ENCODE measurements at regions not wholly inside any gene's neighbourhood (a gene's known extent, or its start where the extent isn't known, plus 50 kb on each side); places are given as distances from the start of the nearest gene placed in this dataset.
"Not testable (repeated sequence)": the region's sequence is repeated elsewhere in the genome, so short reads cannot be mapped to it uniquely, and the experiment has no call there.

- ATAC-seq = no peak
- Mint-ChIP-seq H3K27me3 (peaks cover 95% of the 10 kb centered on the region), H3K27ac (no peak overlapping the region), H3K4me1 (no peaks in the 10 kb centered on the region), H3K9me3 (no peaks in the 10 kb centered on the region), H3K36me3 (no peaks in the 10 kb centered on the region), H3K4me3 (no peak overlapping the region)
Measured at GRCh38 chr11:69908511-69909220, 89.5 kb upstream of the FGF3 start.

DNA sequence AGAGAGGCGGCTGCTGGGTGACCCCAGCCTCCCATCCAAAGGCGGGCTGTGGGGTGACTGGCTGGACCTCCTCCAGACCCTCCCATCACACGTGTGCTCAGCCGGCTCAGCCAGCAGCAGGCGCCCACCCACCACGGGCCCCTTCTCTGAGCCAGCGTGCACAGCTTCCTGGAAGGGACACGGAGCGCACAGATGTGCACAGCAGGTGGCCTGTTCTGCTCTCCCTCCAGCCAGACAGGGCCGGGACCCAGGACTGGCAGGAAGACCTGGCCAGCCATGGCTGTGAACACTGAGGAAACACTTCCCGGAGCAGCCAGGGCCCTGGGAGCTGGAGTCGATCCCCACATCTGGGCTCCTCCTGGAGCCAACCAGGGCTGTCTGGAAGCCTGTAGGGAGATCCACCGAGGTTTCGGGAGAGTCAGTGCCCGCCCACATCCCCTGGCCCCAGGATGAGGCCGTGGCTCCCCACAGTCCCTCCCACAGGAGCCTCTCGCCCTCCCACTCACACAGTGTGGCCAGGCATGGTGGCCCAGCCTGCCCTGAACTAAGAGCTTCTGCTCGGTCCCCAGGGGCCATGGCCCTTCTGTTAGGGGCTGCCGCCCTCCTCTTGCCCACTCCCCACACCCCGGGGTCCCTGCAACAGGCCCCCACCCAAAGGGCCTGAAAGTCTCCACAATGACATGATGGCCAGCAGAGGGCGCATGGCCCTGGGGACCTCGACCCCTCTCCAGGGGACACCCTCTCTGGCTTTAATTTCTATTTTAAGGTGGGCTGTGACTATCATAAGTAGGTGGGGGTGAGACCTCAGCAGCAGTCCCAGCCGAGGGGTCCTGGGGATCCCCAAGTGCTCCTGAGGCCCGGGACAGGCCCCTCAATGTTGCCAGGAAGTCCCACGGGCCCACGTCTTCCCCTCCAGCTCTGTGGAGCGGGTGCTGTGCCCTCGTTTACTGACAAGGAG lies 90.6 kb upstream of the FGF3 start:
- no peak overlapping the region for H3K27ac Mint-ChIP-seq
- no peak overlapping the region for H3K4me3 Mint-ChIP-seq
- no peaks in the 10 kb centered on the region for H3K4me1 Mint-ChIP-seq
- H3K36me3 Mint-ChIP-seq = no peaks in the 10 kb centered on the region
- no peaks in the 10 kb centered on the region for H3K9me3 Mint-ChIP-seq
- peak; percentile 5 for ATAC-seq
- H3K27me3 Mint-ChIP-seq = peaks cover 94% of the 10 kb centered on the region

DNA sequence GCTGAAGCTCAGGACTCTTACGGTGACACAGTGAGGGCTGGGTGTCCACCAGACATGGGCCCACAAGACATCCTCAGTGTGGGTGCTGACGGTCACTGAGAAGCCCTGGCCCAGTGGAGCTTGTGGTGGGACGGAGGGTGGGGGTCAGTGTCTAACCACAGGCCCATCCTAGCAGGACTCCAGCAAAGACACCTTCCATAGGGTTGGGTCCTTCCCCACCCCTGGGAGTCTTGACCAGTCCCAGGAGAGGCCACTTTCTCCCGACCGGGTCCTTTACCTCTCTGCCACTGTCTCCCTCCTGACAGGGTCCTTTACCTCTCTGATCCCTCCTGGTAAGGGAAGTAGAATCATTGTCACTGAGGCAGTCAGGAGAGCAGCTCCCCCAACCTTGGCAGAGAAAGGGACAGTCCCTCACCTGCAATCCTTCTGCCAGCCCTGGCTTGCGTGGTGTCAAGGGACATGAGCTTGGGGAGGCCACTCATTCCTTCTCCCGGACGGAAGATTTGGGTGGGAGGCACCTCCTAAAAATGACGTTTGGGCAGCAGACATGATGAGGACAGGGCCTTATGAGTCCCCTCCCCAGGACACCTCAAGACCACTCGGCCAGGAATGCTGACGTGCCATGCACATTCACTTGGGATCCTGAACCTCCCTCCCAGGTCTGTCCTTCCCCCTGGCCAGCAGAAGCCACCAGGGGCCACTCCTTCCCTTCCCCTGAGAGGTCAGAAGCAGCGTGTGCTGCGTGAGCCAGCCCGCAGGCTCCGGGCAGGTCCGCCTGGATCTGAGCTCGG lies 91.5 kb upstream of the FGF3 start:
- no peaks in the 10 kb centered on the region for H3K36me3 Mint-ChIP-seq
- H3K27ac Mint-ChIP-seq = no peak overlapping the region
- no peak for ATAC-seq
- H3K4me3 Mint-ChIP-seq = no peak overlapping the region
- no peaks in the 10 kb centered on the region for H3K9me3 Mint-ChIP-seq
- peaks cover 94% of the 10 kb centered on the region for H3K27me3 Mint-ChIP-seq
- no peaks in the 10 kb centered on the region for H3K4me1 Mint-ChIP-seq

GRCh38 chr11:69911310-69912160 lies 92.3 kb upstream of the FGF3 start:
- no peak overlapping the region for H3K4me3 Mint-ChIP-seq
- H3K4me1 Mint-ChIP-seq = no peaks in the 10 kb centered on the region
- H3K27ac Mint-ChIP-seq = no peak overlapping the region
- no peaks in the 10 kb centered on the region for H3K9me3 Mint-ChIP-seq
- no peaks in the 10 kb centered on the region for H3K36me3 Mint-ChIP-seq
- H3K27me3 Mint-ChIP-seq = peaks cover 91% of the 10 kb centered on the region
- no peak for ATAC-seq

- no peak overlapping the region for H3K4me3 Mint-ChIP-seq
- H3K9me3 Mint-ChIP-seq = peaks cover 7% of the 10 kb centered on the region
- peaks cover 91% of the 10 kb centered on the region for H3K27me3 Mint-ChIP-seq
- no peak overlapping the region for H3K27ac Mint-ChIP-seq
- ATAC-seq = no peak
- peaks cover 8% of the 10 kb centered on the region for H3K36me3 Mint-ChIP-seq
- no peaks in the 10 kb centered on the region for H3K4me1 Mint-ChIP-seq
Measured at GRCh38 chr11:69912161-69912910, 93.1 kb upstream of the FGF3 start.

GRCh38 chr11:69912911-69913451 lies 93.8 kb upstream of the FGF3 start:
- Mint-ChIP-seq H3K36me3 (peaks cover 12% of the 10 kb centered on the region), H3K27me3 (peaks cover 91% of the 10 kb centered on the region), H3K27ac (no peak overlapping the region), H3K9me3 (peaks cover 12% of the 10 kb centered on the region), H3K4me3 (no peak overlapping the region), H3K4me1 (no peaks in the 10 kb centered on the region)
- no peak for ATAC-seq

DNA sequence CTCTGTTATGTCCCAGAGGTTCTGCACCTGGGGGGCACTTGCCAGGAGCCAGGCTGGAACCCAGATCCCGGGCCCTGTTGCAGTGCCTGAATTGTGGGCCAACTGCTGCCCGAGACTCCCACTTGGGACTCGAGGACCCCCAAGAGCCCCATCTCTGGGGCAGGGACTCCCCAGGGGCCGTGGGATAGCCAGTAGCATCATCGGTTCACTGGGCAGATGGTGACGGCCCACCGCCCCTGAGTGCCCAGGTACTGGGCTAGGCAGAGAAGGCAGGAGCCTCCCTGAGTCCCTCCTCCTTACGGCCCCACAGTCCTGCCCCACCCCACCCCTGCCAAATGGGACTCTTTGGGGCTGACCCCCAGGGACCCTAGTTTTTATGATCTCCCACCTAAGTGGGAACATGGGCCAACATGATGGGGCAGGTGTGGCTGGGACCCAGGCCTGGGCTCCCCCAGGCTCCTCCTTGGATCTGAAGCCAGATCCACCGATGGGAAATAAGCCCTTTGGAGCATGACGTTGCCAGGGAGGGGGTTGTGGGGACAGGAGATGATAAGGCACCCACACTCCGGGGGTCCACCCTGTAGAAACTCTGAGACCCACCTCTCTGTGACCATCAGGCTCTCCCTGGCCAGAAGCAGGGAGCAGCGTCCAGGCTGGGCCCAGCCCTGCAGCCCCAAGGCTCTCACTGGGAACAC lies 94.5 kb upstream of the FGF3 start:
- Mint-ChIP-seq H3K4me1 (no peaks in the 10 kb centered on the region), H3K36me3 (peaks cover 12% of the 10 kb centered on the region), H3K27me3 (peaks cover 90% of the 10 kb centered on the region), H3K9me3 (peaks cover 12% of the 10 kb centered on the region), H3K27ac (no peak overlapping the region), H3K4me3 (no peak overlapping the region)
- ATAC-seq = no peak

DNA sequence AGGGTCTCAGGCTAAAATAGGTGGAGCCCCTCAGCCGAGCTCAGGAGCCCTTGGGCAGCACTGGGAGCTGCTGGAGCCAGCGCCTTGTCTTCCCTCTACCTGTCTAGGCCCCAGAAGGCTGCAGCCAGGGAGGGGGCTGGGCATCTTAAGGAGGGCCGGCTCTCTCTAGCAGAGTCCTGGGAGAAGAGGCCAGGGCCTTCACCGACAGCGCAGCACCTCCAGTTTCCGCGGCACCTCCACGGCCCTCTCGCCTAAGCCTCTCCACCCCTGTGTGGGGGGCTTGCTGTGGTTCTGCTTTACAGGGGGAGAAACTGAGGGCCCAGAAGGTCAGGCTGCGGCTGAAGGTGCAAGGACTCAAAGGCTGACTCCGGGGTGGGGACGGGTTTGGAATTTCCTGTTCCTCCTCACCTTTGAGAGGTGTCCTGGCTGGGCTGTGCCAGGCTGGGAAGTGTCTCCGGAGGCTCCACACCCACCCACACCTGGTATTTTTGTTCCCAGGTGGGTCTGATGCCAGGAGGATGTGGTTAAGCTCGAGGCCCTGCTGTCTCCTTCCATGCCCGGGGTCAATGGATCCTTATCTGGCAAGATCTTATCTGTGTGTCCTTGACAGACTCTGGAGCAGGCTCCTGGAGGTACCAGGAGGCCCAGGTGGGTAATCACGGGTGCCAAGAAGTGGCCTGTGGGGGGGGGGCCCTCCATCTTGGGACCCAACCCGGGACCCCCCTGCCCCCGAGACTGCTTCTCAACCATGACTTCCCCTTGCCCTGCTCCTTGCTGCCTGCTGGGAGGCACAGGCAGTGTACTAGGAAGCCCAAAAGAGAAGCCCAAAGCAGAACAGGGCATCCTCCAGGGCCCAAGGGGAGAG lies 95.3 kb upstream of the FGF3 start:
- Mint-ChIP-seq H3K27ac (no peak overlapping the region), H3K9me3 (peaks cover 12% of the 10 kb centered on the region), H3K27me3 (peaks cover 91% of the 10 kb centered on the region), H3K4me1 (no peaks in the 10 kb centered on the region), H3K4me3 (no peak overlapping the region), H3K36me3 (peaks cover 12% of the 10 kb centered on the region)
- ATAC-seq = no peak

GRCh38 chr11:69915151-69915500 lies 95.9 kb upstream of the FGF3 start:
- no peak overlapping the region for H3K27ac Mint-ChIP-seq
- H3K9me3 Mint-ChIP-seq = peaks cover 12% of the 10 kb centered on the region
- H3K4me1 Mint-ChIP-seq = no peaks in the 10 kb centered on the region
- no peak overlapping the region for H3K4me3 Mint-ChIP-seq
- ATAC-seq = no peak
- H3K27me3 Mint-ChIP-seq = peaks cover 90% of the 10 kb centered on the region
- H3K36me3 Mint-ChIP-seq = peaks cover 12% of the 10 kb centered on the region

GRCh38 chr11:69915501-69916250 lies 96.5 kb upstream of the FGF3 start:
- Mint-ChIP-seq H3K27me3 (peaks cover 84% of the 10 kb centered on the region), H3K9me3 (peaks cover 12% of the 10 kb centered on the region), H3K4me3 (no peak overlapping the region), H3K27ac (no peak overlapping the region), H3K4me1 (no peaks in the 10 kb centered on the region), H3K36me3 (peaks cover 12% of the 10 kb centered on the region)
- ATAC-seq = no peak

DNA sequence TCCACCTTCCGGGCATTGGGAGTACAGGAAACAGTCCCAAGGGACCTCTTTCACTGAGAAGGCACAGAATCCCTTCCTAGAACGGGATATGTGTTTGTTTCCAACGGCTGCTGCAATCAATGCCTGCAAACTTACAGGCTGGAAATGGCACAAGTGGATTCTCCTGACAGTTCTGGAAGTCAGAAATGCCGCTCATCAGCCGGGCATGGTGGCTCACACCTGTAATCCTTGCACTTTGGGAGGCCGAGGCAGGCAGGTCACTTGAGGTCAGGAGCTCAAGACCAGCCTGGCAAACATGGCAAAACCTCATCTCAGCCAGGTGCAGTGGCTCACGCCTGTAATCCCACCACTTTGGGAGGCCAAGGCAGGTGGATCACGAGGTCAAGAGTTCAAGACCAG lies 97.0 kb upstream of the FGF3 start:
- Mint-ChIP-seq H3K36me3 (peaks cover 12% of the 10 kb centered on the region), H3K27me3 (peaks cover 83% of the 10 kb centered on the region), H3K9me3 (peaks cover 12% of the 10 kb centered on the region)
- not testable (repeated sequence) for H3K4me1 Mint-ChIP-seq, H3K27ac Mint-ChIP-seq, H3K4me3 Mint-ChIP-seq, ATAC-seq

DNA sequence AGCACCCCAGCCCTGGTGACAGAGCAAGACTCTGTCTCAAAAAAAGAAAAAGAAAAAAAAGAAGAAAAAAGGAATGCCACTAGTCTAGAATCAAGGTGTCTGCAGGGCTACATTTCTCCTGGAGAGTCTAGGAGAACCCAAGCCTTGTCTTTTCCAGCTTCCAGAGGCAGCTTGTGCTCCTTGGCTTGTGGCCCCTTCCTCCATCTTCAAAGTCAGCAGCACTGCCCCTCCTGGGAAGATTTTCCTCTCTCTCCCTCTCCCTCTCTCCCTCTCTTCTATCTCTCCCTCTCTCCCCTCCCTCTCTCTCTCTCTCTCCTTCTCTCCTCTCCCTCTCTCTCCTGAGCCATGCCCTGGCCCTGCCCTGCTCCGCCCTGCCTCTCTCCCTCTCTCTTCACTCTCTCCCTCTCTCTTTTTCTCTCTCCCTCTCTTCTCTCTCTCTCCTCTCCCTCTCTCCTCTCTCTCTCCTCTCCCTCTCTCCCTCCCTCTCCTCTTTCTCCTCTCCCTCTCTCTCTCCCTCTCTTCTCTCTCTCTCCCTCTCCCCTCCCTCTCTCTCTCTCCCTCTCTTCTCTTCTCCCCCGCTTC lies 97.7 kb upstream of the FGF3 start:
- no peak overlapping the region for H3K27ac Mint-ChIP-seq
- peaks cover 12% of the 10 kb centered on the region for H3K36me3 Mint-ChIP-seq
- no peaks in the 10 kb centered on the region for H3K4me1 Mint-ChIP-seq
- no peak overlapping the region for H3K4me3 Mint-ChIP-seq
- peaks cover 83% of the 10 kb centered on the region for H3K27me3 Mint-ChIP-seq
- peaks cover 12% of the 10 kb centered on the region for H3K9me3 Mint-ChIP-seq
- ATAC-seq = no peak

Measured in stimulated activated memory B cell treated with anti-CD40 and anti-IgM and Interleukin-4, amounts not matched to agents 10 μg/mL and 1 μg/mL and 100 μg/mL, for 72 hours (primary cell).